LNCaP clone FGC (cell line): ENCODE measurements at regions not wholly inside any gene's neighbourhood (a gene's known extent, or its start where the extent isn't known, plus 50 kb on each side); places are given as distances from the start of the nearest gene placed in this dataset.

Source experiments
- DNase-seq: peaks from one replicate; pipeline ENCODE4 v3.0.0-alpha.2; 2011; ENCODE audit warnings: low read depth
- H3K4me3 ChIP-seq: 2 replicates; pipeline ENCODE4 v1.5.1; 2011; ENCODE audit warnings: mild to moderate bottlenecking, low read depth, low read length, control low read depth
- CTCF ChIP-seq: IDR thresholded peaks from 2 replicates; pipeline ENCODE4 v1.5.1; 2012; ENCODE audit warnings: mild to moderate bottlenecking; ENCODE audit not compliant: control insufficient read depth, insufficient read depth; ENCODE audit errors: extremely low read depth

- no peak for DNase-seq
- no peak for TF ChIP-seq CTCF
- H3K4me3 ChIP-seq: no peak overlapping the region
Observed at GRCh38 chr11:111153194-111153593, 92.3 kb upstream of the POU2AF2 start.

GRCh38 chr11:111148953-111149352 is 96.6 kb upstream of the POU2AF2 start:
- DNase-seq: no peak

GRCh38 chr11:111148121-111148520 is 97.4 kb upstream of the POU2AF2 start:
- DNase-seq: no peak
- no peak for TF ChIP-seq CTCF
- H3K4me3 ChIP-seq: no peak overlapping the region

More at GRCh38 chr11:111148953-111149352, 96.6 kb upstream of the POU2AF2 start:
- no peak for TF ChIP-seq CTCF
- no peak overlapping the region for H3K4me3 ChIP-seq

GRCh38 chr11:111137846-111138245 is 107.7 kb upstream of the POU2AF2 start:
- peak; percentile 99 for DNase-seq
- no peak for TF ChIP-seq CTCF
- H3K4me3 ChIP-seq: no peak overlapping the region

- DNase-seq: no peak
Observed at GRCh38 chr11:111135778-111136570, 109.6 kb upstream of the POU2AF2 start.

GRCh38 chr11:111135101-111135500 is 110.4 kb upstream of the POU2AF2 start:
- H3K4me3 ChIP-seq: no peak overlapping the region
- no peak for DNase-seq
- no peak for TF ChIP-seq CTCF

More at GRCh38 chr11:111135778-111136570, 109.6 kb upstream of the POU2AF2 start:
- TF ChIP-seq CTCF: no peak
- H3K4me3 ChIP-seq: no peak overlapping the region
